ENCODE measurements at regions not wholly inside any gene's neighbourhood (a gene's known extent, or its start where the extent isn't known, plus 50 kb on each side); places are given as distances from the start of the nearest gene placed in this dataset.

DNA sequence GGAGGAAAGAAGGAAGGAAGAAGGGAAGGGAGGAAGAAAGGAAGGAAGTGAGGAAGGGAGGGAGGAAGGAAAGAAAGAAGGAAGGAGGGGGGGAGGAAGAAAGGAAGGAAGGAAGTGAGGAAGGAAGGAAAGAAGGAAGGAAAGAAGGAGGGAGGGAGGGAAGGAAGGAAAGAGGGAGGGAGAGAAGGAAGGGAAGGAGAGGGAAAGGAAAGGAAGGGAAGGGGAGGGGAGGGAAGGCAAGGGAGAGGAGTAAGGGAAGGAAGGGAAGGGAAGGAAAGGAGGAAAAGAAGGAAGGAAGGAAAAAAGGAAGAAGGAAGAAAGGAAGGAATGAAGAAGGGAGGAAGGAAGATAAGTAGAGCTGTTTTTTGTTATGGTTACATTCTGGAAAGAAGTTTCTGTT lies 141.2 kb downstream of the LRRC3B start:
- no peak overlapping the region for H3K4me3 ChIP-seq (ENCODE audit: low read depth, low read length)
- DNase-seq (ENCODE audit: low read depth) = no peak
- TF ChIP-seq, protein P1, sequence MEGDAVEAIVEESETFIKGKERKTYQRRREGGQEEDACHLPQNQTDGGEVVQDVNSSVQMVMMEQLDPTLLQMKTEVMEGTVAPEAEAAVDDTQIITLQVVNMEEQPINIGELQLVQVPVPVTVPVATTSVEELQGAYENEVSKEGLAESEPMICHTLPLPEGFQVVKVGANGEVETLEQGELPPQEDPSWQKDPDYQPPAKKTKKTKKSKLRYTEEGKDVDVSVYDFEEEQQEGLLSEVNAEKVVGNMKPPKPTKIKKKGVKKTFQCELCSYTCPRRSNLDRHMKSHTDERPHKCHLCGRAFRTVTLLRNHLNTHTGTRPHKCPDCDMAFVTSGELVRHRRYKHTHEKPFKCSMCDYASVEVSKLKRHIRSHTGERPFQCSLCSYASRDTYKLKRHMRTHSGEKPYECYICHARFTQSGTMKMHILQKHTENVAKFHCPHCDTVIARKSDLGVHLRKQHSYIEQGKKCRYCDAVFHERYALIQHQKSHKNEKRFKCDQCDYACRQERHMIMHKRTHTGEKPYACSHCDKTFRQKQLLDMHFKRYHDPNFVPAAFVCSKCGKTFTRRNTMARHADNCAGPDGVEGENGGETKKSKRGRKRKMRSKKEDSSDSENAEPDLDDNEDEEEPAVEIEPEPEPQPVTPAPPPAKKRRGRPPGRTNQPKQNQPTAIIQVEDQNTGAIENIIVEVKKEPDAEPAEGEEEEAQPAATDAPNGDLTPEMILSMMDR (IDR thresholded peaks at IDR 0.05; ENCODE audit: control insufficient read depth, extremely low read depth, insufficient read depth) = no peak

DNA sequence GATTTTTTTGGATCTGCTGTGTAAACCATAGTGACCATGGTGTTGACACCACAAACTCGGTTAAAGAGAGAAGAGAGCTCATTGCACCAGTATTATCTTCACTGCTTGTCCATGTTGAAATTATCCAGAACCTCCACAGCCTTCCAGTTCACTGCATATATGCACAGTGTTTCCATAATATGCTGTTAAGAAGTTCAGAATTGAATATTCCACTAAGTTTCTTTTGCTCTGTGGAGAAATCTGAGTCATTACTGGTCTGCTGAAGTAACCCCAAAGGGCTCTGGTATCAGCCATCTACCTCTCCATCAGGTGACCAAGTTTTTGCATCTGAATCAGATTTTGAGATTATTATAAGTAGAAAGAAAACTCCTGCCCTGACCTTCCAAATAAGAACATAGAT lies 143.5 kb downstream of the LRRC3B start:
- H3K4me3 ChIP-seq (ENCODE audit: low read depth, low read length) = no peak overlapping the region
- TF ChIP-seq, protein P1 (IDR thresholded peaks at IDR 0.05; ENCODE audit: control insufficient read depth, extremely low read depth, insufficient read depth) = no peak
- no peak for DNase-seq (ENCODE audit: low read depth)

GRCh38 chr3:26768068-26768651 lies 145.6 kb downstream of the LRRC3B start:
- DNase-seq (ENCODE audit: low read depth) = no peak
- TF ChIP-seq, protein P1 (IDR thresholded peaks at IDR 0.05; ENCODE audit: control insufficient read depth, extremely low read depth, insufficient read depth) = no peak
- H3K4me3 ChIP-seq (ENCODE audit: low read depth, low read length) = no peak overlapping the region

DNA sequence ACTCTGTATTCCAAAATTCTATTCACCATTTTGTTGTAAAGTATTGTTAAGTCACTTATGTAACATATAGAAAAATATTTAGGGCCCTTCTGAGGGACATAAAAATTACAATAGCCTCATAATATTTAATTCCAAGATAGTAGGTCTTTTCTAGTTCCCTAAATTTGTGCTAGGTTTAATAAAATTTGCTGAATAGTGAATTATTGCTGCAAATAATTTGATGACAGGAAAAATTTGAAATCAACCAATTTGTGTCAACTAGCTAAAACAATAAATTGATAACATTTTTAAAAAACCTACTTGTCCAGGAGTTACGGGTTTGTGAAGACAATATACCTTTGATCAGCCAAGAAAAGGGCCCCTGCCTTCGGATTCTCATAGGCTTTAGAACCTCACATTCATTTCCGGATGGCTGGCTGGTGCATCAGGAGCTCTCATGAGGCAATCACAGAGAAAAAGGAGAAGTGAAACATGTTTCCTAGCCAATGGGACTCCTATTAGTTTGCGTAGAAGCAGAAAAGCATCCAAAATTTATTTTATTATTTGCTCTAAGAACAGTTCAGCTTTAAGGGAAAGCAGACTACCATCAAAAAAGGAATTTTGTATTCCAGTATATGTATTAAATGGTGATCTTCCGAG lies 177.2 kb downstream of the LRRC3B start:
- H3K4me3 ChIP-seq (ENCODE audit: low read depth, low read length) = no peak overlapping the region
- TF ChIP-seq, protein P1 (IDR thresholded peaks at IDR 0.05; ENCODE audit: control insufficient read depth, extremely low read depth, insufficient read depth) = no peak
- no peak for DNase-seq (ENCODE audit: low read depth)

DNA sequence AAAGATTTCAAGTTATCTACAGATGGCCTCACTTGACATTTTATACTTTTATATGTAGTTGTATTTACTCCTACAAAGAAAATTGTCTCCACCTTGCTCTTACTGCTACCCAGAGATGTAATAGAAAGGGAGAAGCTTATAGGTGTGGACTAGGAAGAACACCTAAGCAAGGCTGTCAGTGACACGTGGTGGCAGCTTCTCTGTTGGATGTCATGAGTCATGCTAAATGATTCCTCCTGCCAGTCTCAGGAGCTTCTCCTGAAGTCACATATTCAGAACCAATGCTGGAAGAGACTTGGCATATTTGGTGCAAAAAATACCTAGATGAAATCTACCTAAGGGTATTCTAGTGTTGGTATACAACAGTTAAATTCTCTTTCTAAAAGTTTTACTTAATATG lies 184.7 kb downstream of the LRRC3B start:
- no peak overlapping the region for H3K4me3 ChIP-seq (ENCODE audit: low read depth, low read length)
- TF ChIP-seq, protein P1 (IDR thresholded peaks at IDR 0.05; ENCODE audit: control insufficient read depth, extremely low read depth, insufficient read depth) = no peak
- DNase-seq (ENCODE audit: low read depth) = no peak

DNA sequence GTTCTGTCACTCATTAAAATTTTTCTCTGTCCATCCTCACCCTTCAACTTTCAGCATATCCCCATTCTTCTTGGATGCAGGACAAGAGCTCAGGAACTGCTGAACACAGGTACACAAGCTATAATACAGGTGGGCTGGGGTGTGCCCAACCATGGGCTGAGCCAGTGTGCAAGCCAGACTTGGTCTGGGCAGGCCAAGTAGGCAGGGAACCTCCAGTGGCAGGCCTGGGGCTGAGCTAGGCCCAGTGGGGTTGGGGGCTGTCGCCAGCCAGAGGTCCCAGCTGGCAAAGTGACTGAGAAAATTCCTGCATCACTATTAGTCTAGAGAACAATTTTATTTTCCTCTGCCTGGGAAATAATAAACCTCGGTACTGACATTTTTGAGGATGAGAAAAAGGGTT lies 202.9 kb downstream of the LRRC3B start:
- no peak overlapping the region for H3K4me3 ChIP-seq (ENCODE audit: low read depth, low read length)
- TF ChIP-seq, protein P1 (IDR thresholded peaks at IDR 0.05; ENCODE audit: control insufficient read depth, extremely low read depth, insufficient read depth) = no peak
- no peak for DNase-seq (ENCODE audit: low read depth)

GRCh38 chr3:26827169-26827568 lies 204.6 kb downstream of the LRRC3B start:
- DNase-seq (ENCODE audit: low read depth) = no peak
- TF ChIP-seq, protein P1 (IDR thresholded peaks at IDR 0.05; ENCODE audit: control insufficient read depth, extremely low read depth, insufficient read depth) = no peak
- H3K4me3 ChIP-seq (ENCODE audit: low read depth, low read length) = no peak overlapping the region
